BLaER1 (cell line): ENCODE measurements at regions not wholly inside any gene's neighbourhood (a gene's known extent, or its start where the extent isn't known, plus 50 kb on each side); places are given as distances from the start of the nearest gene placed in this dataset.

Source experiments
- H3K27ac ChIP-seq: shearing (Covaris generic); formaldehyde crosslinking; 2 replicates; pipeline ENCODE4 v1.8.1; 2022
- H3K27me3 ChIP-seq: shearing (Covaris generic); formaldehyde crosslinking; 2 replicates; pipeline ENCODE4 v1.8.1; 2022
- H3K36me3 ChIP-seq: shearing (Covaris generic); formaldehyde crosslinking; 2 replicates; pipeline ENCODE4 v1.8.1; 2022
- H3K4me1 ChIP-seq: shearing (Covaris generic); formaldehyde crosslinking; 2 replicates; pipeline ENCODE4 v1.8.1; 2022
- H3K4me2 ChIP-seq: shearing (Covaris generic); formaldehyde crosslinking; 2 replicates; pipeline ENCODE4 v1.8.1; 2022
- H3K4me3 ChIP-seq: shearing (Covaris generic); formaldehyde crosslinking; 2 replicates; pipeline ENCODE4 v1.8.1; 2022
- H3K9ac ChIP-seq: shearing (Covaris generic); formaldehyde crosslinking; 2 replicates; pipeline ENCODE4 v1.8.1; 2022
- H3K9me3 ChIP-seq: shearing (Covaris generic); formaldehyde crosslinking; 2 replicates; pipeline ENCODE4 v1.8.1; 2022
- H4K20me1 ChIP-seq: shearing (Covaris generic); formaldehyde crosslinking; 2 replicates; pipeline ENCODE4 v1.8.1; 2022
- Cebpa-rat ChIP-seq: shearing (Covaris generic); IDR thresholded peaks from 2 replicates; pipeline ENCODE4 v1.8.1; 2022

GRCh38 chr2:103353774-103354173, 591.9 kb downstream of the TMEM182 start:
- Histone ChIP-seq H3K4me3 (no peak overlapping the region), H3K36me3 (no peaks in the 10 kb centered on the region), H3K9me3 (no peaks in the 10 kb centered on the region), H3K4me2 (no peak overlapping the region), H3K9ac (no peak overlapping the region), H3K27me3 (no peaks in the 10 kb centered on the region), H4K20me1 (no peaks in the 10 kb centered on the region), H3K27ac (no peak overlapping the region), H3K4me1 (no peaks in the 10 kb centered on the region)
- no peak for TF ChIP-seq Cebpa-rat

DNA sequence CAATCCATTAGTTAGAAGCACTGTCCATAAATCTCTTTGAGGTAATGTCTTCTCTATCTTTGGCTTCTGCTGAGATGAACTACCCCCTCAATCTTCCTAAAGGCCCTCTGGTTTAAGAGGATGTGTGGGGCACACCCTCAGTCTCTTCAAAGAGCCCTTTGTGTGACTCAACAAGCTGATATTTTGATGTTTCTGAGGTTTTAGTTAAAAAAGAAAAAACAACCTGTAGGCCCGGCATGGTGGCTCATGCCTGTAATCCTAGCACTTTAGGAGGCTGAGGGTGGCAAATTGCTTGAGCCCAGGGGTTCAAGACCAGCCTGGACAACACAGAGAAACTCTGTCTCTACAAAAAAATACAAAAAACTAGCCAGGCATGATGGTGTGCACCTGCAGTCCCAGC, 593.5 kb downstream of the TMEM182 start:
- H3K9ac ChIP-seq: no peak overlapping the region
- TF ChIP-seq Cebpa-rat: no peak
- H3K4me1 ChIP-seq: no peaks in the 10 kb centered on the region

DNA sequence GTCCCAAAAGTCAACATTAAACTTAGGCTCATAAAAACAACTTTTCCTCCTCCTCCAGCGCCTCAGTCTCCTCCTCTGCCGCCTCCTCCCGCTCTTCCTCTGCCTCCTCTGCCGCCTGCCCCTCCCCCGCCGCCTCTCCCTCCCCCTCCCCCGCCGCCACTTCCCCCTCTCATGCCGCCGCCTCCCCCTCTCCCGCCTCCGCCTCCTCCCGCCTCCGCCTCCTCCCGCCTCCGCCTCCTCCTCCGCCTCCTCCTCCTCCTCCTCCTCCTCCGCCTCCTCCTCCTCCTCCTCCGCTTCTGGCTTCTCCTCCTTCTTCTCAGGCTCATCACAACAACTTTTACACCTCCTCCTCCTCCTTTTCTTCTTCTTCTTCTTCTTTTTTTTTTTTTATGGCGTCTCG, 599.9 kb downstream of the TMEM182 start:
- Histone ChIP-seq H3K27ac (no peak overlapping the region), H3K27me3 (no peaks in the 10 kb centered on the region), H3K4me2 (no peak overlapping the region), H3K9ac (no peak overlapping the region), H3K4me1 (no peaks in the 10 kb centered on the region), H4K20me1 (no peaks in the 10 kb centered on the region), H3K4me3 (no peak overlapping the region), H3K36me3 (no peaks in the 10 kb centered on the region), H3K9me3 (no peaks in the 10 kb centered on the region)
- TF ChIP-seq Cebpa-rat: no peak

More for the DNA sequence above, 593.5 kb downstream of the TMEM182 start:
- no peak overlapping the region for H3K27ac ChIP-seq
- no peaks in the 10 kb centered on the region for H3K27me3 ChIP-seq
- no peak overlapping the region for H3K4me3 ChIP-seq
- no peaks in the 10 kb centered on the region for H4K20me1 ChIP-seq
- H3K36me3 ChIP-seq: no peaks in the 10 kb centered on the region
- no peaks in the 10 kb centered on the region for H3K9me3 ChIP-seq
- no peak overlapping the region for H3K4me2 ChIP-seq

- Histone ChIP-seq H3K4me3 (no peak overlapping the region), H3K4me1 (no peaks in the 10 kb centered on the region), H3K9me3 (no peaks in the 10 kb centered on the region), H3K9ac (no peak overlapping the region), H3K27me3 (no peaks in the 10 kb centered on the region), H3K27ac (no peak overlapping the region), H3K4me2 (no peak overlapping the region), H4K20me1 (no peaks in the 10 kb centered on the region), H3K36me3 (no peaks in the 10 kb centered on the region)
- TF ChIP-seq Cebpa-rat: no peak
These were observed 601.8 kb downstream of the TMEM182 start for GRCh38 chr2:103363639-103364038.

- Histone ChIP-seq H3K4me3 (no peak overlapping the region), H3K27ac (no peak overlapping the region), H3K36me3 (no peaks in the 10 kb centered on the region), H3K4me2 (no peak overlapping the region), H3K4me1 (no peaks in the 10 kb centered on the region), H3K9me3 (no peaks in the 10 kb centered on the region), H3K9ac (no peak overlapping the region), H4K20me1 (no peaks in the 10 kb centered on the region), H3K27me3 (no peaks in the 10 kb centered on the region)
- TF ChIP-seq Cebpa-rat: no peak
These were observed 602.3 kb downstream of the TMEM182 start for GRCh38 chr2:103364177-103364576.

DNA sequence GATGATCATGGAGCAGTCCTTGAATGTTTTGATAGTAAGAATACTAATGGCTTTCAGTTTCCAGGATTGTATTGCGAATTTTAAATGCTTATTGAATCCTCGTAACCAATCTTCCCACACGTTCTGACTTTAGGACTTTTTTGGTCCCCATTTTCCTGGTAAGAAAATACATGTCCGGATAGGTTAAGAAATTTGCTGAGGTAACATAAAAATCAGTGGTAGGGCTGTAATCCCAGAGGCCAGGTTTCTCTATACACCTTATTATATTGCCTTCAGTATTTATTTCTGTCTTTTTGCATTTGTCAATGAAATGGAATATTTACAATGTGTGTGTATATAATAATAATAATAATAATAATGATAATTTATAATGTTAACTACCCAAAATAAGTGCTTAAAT, 603.2 kb downstream of the TMEM182 start:
- Histone ChIP-seq H3K27me3 (no peaks in the 10 kb centered on the region), H4K20me1 (no peaks in the 10 kb centered on the region), H3K4me2 (no peak overlapping the region), H3K36me3 (no peaks in the 10 kb centered on the region), H3K9me3 (no peaks in the 10 kb centered on the region), H3K9ac (no peak overlapping the region), H3K27ac (no peak overlapping the region), H3K4me3 (no peak overlapping the region), H3K4me1 (no peaks in the 10 kb centered on the region)
- TF ChIP-seq Cebpa-rat: no peak

GRCh38 chr2:103367877-103368276, 606.0 kb downstream of the TMEM182 start:
- no peaks in the 10 kb centered on the region for H3K4me1 ChIP-seq
- H3K9me3 ChIP-seq: no peaks in the 10 kb centered on the region
- H3K4me3 ChIP-seq: no peak overlapping the region
- no peak overlapping the region for H3K27ac ChIP-seq
- no peak for TF ChIP-seq Cebpa-rat
- H3K27me3 ChIP-seq: no peaks in the 10 kb centered on the region
- H3K4me2 ChIP-seq: no peak overlapping the region
- H4K20me1 ChIP-seq: no peaks in the 10 kb centered on the region
- H3K9ac ChIP-seq: no peak overlapping the region
- no peaks in the 10 kb centered on the region for H3K36me3 ChIP-seq

GRCh38 chr2:103383541-103383940, 621.7 kb downstream of the TMEM182 start:
- Histone ChIP-seq H3K4me1 (no peaks in the 10 kb centered on the region), H3K4me2 (no peak overlapping the region), H3K36me3 (no peaks in the 10 kb centered on the region), H3K27ac (no peak overlapping the region), H4K20me1 (no peaks in the 10 kb centered on the region), H3K9me3 (peaks cover 12% of the 10 kb centered on the region), H3K4me3 (no peak overlapping the region), H3K27me3 (no peaks in the 10 kb centered on the region), H3K9ac (no peak overlapping the region)
- TF ChIP-seq Cebpa-rat: no peak

DNA sequence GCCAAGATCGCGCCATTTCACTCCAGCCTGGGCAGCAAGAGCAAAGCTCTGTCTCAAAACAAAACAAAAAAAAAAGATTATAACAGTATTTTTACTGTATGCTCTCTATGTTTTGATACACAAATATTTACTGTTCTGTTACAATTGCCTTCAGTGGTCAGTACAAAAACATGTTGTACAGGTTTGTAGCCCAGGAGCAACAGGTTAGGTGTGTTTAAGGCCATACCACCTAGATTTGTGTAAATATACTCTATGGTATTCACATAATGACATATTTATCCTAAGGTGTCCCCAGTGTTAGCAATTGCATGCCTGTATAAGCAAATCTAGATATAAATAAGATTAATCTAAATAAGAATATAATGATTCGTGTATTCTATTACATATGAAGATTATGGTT, 625.0 kb downstream of the TMEM182 start:
- Histone ChIP-seq H3K4me3 (no peak overlapping the region), H3K9ac (no peak overlapping the region), H3K4me1 (no peaks in the 10 kb centered on the region), H3K9me3 (no peaks in the 10 kb centered on the region), H3K27ac (no peak overlapping the region), H3K27me3 (no peaks in the 10 kb centered on the region), H4K20me1 (no peaks in the 10 kb centered on the region), H3K4me2 (no peak overlapping the region), H3K36me3 (no peaks in the 10 kb centered on the region)
- no peak for TF ChIP-seq Cebpa-rat

GRCh38 chr2:103387888-103388287, 626.1 kb downstream of the TMEM182 start:
- no peaks in the 10 kb centered on the region for H3K9me3 ChIP-seq
- no peaks in the 10 kb centered on the region for H3K4me1 ChIP-seq
- no peak overlapping the region for H3K27ac ChIP-seq
- no peak overlapping the region for H3K9ac ChIP-seq
- no peaks in the 10 kb centered on the region for H3K27me3 ChIP-seq
- no peaks in the 10 kb centered on the region for H3K36me3 ChIP-seq
- H4K20me1 ChIP-seq: no peaks in the 10 kb centered on the region
- TF ChIP-seq Cebpa-rat: no peak
- no peak overlapping the region for H3K4me3 ChIP-seq
- H3K4me2 ChIP-seq: no peak overlapping the region

- no peaks in the 10 kb centered on the region; the same call in 1 of the 2 replicates for H3K4me1 ChIP-seq
- no peak overlapping the region for H3K4me2 ChIP-seq
- no peaks in the 10 kb centered on the region for H3K36me3 ChIP-seq
- no peaks in the 10 kb centered on the region for H3K27me3 ChIP-seq
- TF ChIP-seq Cebpa-rat: no peak
- no peak overlapping the region for H3K9ac ChIP-seq
- no peak overlapping the region for H3K27ac ChIP-seq
- no peak overlapping the region for H3K4me3 ChIP-seq
- no peaks in the 10 kb centered on the region for H3K9me3 ChIP-seq
- no peaks in the 10 kb centered on the region for H4K20me1 ChIP-seq
These were observed 634.3 kb downstream of the TMEM182 start for GRCh38 chr2:103396152-103396551.
